ENCODE measurements at regions not wholly inside any gene's neighbourhood (a gene's known extent, or its start where the extent isn't known, plus 50 kb on each side); places are given as distances from the start of the nearest gene placed in this dataset.

- no peak for TF ChIP-seq POLR2AphosphoS5 (IDR thresholded peaks at IDR 0.05; ENCODE audit: low read depth, low read length)
Measured at GRCh38 chr3:76307556-76307955, 522.2 kb upstream of the ZNF717 start (continued).

DNA sequence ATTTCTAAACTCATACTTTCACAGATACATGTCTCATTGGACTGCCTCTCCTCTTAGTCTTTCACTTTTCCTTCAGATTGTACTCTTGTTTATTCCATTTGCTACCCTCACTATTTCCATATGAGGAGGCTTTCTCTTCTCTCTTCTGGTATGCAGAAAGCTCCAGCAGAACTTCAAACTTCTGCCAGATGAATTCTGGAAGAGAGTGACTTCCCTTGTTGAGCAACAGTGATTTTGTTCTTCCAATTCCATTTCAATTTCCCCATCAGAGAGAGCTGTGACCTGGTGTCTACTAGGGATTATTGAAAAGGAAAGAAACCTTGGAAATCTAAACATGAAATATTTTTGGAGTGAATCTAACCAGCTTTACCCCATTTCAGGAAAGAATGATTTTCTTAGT is 523.2 kb upstream of the ZNF717 start:
- H3K9ac ChIP-seq, result no peak overlapping the region
- H3K4me3 ChIP-seq (ENCODE audit: low read depth in 2 of 2, low read length in 1 of 2), result no peak overlapping the region
- POLR2A ChIA-PET, result no interaction called here
- H3K9me2 ChIP-seq, result no peaks in the 10 kb centered on the region
- H3K27me3 ChIP-seq (ENCODE audit: insufficient read depth), result no peaks in the 10 kb centered on the region
- H3K4me2 ChIP-seq, result no peak overlapping the region
- CTCF ChIA-PET, result no interaction called here
- no peak for DNase-seq
- H3F3A ChIP-seq (replicated peaks; ENCODE audit: insufficient read depth), result no peaks in the 10 kb centered on the region
- TF ChIP-seq EP300 (IDR thresholded peaks at IDR 0.05; ENCODE audit: borderline replicate concordance in 1 of 2, low read depth in 1 of 2, low read length in 1 of 2) (no peak), SIN3A (IDR thresholded peaks at IDR 0.05; ENCODE audit: borderline replicate concordance, low read depth, low read length) (no peak), YY1 (IDR thresholded peaks at IDR 0.05; ENCODE audit: low read depth) (no peak), GATA2 (CRISPR knock-in tag; IDR thresholded peaks at IDR 0.05) (no peak), MEF2A (IDR thresholded peaks at IDR 0.05; ENCODE audit: borderline replicate concordance, low read depth) (no peak), GABPA (IDR thresholded peaks at IDR 0.05; ENCODE audit: low read depth) (no peak), FOXM1 (IDR thresholded peaks at IDR 0.05; ENCODE audit: low read depth) (no peak), RFX5 (IDR thresholded peaks at IDR 0.05; ENCODE audit: low read length) (no peak), NFIC (IDR thresholded peaks at IDR 0.05; ENCODE audit: borderline replicate concordance) (no peak), FOXJ3 (CRISPR knock-in tag; IDR thresholded peaks at IDR 0.05) (no peak), EZH2phosphoT487 (IDR thresholded peaks at IDR 0.05; ENCODE audit: borderline replicate concordance, low read depth) (no peak), CHD2 (IDR thresholded peaks at IDR 0.05; ENCODE audit: low read length, partially characterized antibody) (no peak), MXI1 (IDR thresholded peaks at IDR 0.05; ENCODE audit: low read depth, low read length) (no peak), SMC3 (IDR thresholded peaks at IDR 0.05; ENCODE audit: low read depth, low read length) (no peak)
- TF ChIP-seq, protein P1, sequence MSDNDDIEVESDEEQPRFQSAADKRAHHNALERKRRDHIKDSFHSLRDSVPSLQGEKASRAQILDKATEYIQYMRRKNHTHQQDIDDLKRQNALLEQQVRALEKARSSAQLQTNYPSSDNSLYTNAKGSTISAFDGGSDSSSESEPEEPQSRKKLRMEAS (IDR thresholded peaks at IDR 0.05; ENCODE audit: low read depth), result no peak
- H3K27ac ChIP-seq (ENCODE audit: low read depth in 2 of 2, low read length in 1 of 2), result no peak overlapping the region
- no peak overlapping the region for H2AFZ ChIP-seq (ENCODE audit: low read depth)
- H3K9me3 ChIP-seq, result no peaks in the 10 kb centered on the region
- H3K36me3 ChIP-seq (replicated peaks in 1 of 2; ENCODE audit: control insufficient read depth in 1 of 2, insufficient read depth in 2 of 2, low read length in 1 of 2), result no peaks in the 10 kb centered on the region
- H3K4me1 ChIP-seq (ENCODE audit: control insufficient read depth in 1 of 2, insufficient read depth in 2 of 2, low read depth in 1 of 2, low read length in 1 of 2), result no peaks in the 10 kb centered on the region
- H3K79me2 ChIP-seq (ENCODE audit: insufficient read depth), result no peaks in the 10 kb centered on the region
- no peaks in the 10 kb centered on the region for H4K20me1 ChIP-seq (ENCODE audit: insufficient read depth)

GRCh38 chr3:76310089-76310488 is 524.7 kb upstream of the ZNF717 start:
- no peak for DNase-seq
- Histone ChIP-seq H3F3A (replicated peaks; ENCODE audit: insufficient read depth) (no peaks in the 10 kb centered on the region), H3K9me2 (no peaks in the 10 kb centered on the region), H3K79me2 (ENCODE audit: insufficient read depth) (no peaks in the 10 kb centered on the region), H3K9ac (no peak overlapping the region), H3K4me1 (ENCODE audit: control insufficient read depth in 1 of 2, insufficient read depth in 2 of 2, low read depth in 1 of 2, low read length in 1 of 2) (no peaks in the 10 kb centered on the region), H3K9me3 (no peaks in the 10 kb centered on the region), H3K27me3 (ENCODE audit: insufficient read depth) (no peaks in the 10 kb centered on the region), H3K27ac (ENCODE audit: low read depth in 2 of 2, low read length in 1 of 2) (no peak overlapping the region), H4K20me1 (ENCODE audit: insufficient read depth) (no peaks in the 10 kb centered on the region), H2AFZ (ENCODE audit: low read depth) (no peak overlapping the region), H3K4me2 (no peak overlapping the region), H3K36me3 (replicated peaks in 1 of 2; ENCODE audit: control insufficient read depth in 1 of 2, insufficient read depth in 2 of 2, low read length in 1 of 2) (no peaks in the 10 kb centered on the region), H3K4me3 (ENCODE audit: low read depth in 2 of 2, low read length in 1 of 2) (no peak overlapping the region)
- 67% methylated on average over 8 of the region's 8 CpGs for WGBS (ENCODE audit: low lambda C conversion rate)
- TF ChIP-seq FOXM1 (IDR thresholded peaks at IDR 0.05; ENCODE audit: low read depth) (no peak), MXI1 (IDR thresholded peaks at IDR 0.05; ENCODE audit: low read depth, low read length) (no peak)
- TF ChIP-seq, protein P2, sequence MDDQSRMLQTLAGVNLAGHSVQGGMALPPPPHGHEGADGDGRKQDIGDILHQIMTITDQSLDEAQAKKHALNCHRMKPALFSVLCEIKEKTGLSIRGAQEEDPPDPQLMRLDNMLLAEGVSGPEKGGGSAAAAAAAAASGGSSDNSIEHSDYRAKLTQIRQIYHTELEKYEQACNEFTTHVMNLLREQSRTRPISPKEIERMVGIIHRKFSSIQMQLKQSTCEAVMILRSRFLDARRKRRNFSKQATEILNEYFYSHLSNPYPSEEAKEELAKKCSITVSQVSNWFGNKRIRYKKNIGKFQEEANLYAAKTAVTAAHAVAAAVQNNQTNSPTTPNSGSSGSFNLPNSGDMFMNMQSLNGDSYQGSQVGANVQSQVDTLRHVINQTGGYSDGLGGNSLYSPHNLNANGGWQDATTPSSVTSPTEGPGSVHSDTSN (IDR thresholded peaks at IDR 0.05), result no peak
- ChIA-PET CTCF (no interaction called here), POLR2A (no interaction called here)
